ENCODE measurements at regions not wholly inside any gene's neighbourhood (a gene's known extent, or its start where the extent isn't known, plus 50 kb on each side); places are given as distances from the start of the nearest gene placed in this dataset.

- DNase-seq, result no peak
- Histone ChIP-seq H3K4me3 (no peak overlapping the region), H3K9me3 (replicated peaks in 1 of 3) (peaks cover 0 to 8% (median 3%) of the 10 kb centered on the region in 3 donors), H3K36me3 (replicated peaks in 1 of 2) (no peaks in the 10 kb centered on the region), H3K27me3 (no peaks in the 10 kb centered on the region), H3K4me1 (replicated peaks in 1 of 2) (no peaks in the 10 kb centered on the region), H3K27ac (no peak overlapping the region)
- intact Hi-C loops (cut with DNase I), result no loop called here
- TF ChIP-seq, protein P1, sequence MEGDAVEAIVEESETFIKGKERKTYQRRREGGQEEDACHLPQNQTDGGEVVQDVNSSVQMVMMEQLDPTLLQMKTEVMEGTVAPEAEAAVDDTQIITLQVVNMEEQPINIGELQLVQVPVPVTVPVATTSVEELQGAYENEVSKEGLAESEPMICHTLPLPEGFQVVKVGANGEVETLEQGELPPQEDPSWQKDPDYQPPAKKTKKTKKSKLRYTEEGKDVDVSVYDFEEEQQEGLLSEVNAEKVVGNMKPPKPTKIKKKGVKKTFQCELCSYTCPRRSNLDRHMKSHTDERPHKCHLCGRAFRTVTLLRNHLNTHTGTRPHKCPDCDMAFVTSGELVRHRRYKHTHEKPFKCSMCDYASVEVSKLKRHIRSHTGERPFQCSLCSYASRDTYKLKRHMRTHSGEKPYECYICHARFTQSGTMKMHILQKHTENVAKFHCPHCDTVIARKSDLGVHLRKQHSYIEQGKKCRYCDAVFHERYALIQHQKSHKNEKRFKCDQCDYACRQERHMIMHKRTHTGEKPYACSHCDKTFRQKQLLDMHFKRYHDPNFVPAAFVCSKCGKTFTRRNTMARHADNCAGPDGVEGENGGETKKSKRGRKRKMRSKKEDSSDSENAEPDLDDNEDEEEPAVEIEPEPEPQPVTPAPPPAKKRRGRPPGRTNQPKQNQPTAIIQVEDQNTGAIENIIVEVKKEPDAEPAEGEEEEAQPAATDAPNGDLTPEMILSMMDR (IDR thresholded peaks at IDR 0.05), result no peak
- TF ChIP-seq POLR2A (IDR thresholded peaks at IDR 0.05), result no peak
- 82 to 88% (median 85%) methylated on average over 2 of the region's 2 CpGs for WGBS, 4 donors
These were observed 107.7 kb upstream of the NEO1 start for GRCh38 chr15:72944565-72944964.

DNA sequence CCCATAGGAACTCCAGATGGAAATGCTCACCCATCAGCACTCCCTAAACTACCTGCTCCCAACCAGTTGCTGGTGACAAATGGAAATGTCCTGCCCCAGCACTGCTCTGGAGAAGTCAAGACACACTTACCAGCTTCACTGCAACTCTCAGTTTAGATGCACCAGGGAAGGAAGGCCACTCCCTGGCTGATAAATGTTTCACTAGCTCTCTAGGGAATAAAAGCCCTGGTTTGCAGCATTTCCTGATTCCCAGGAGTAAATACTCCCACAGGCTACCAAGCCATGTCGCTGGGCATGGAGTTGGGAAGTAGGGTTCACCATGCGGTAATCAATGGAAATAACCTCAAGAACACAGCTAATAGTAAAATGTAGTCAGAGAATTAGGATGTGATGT, 112.0 kb upstream of the NEO1 start:
- DNase-seq, result no peak
- no peak for TF ChIP-seq POLR2A (IDR thresholded peaks at IDR 0.05)
- TF ChIP-seq, protein P1 (IDR thresholded peaks at IDR 0.05), result no peak
- WGBS, 4 donors, result 71 to 94% (median 88%) methylated on average over 2 of the region's 2 CpGs
- no peaks in the 10 kb centered on the region for H3K27me3 ChIP-seq
- intact Hi-C loops (cut with DNase I), result no loop called here
- H3K4me3 ChIP-seq, result no peak overlapping the region
- no peaks in the 10 kb centered on the region for H3K36me3 ChIP-seq (replicated peaks in 1 of 2)
- no peaks in the 10 kb centered on the region for H3K9me3 ChIP-seq (replicated peaks in 1 of 3)
- H3K4me1 ChIP-seq (replicated peaks in 1 of 2), result no peaks in the 10 kb centered on the region
- no peak overlapping the region for H3K27ac ChIP-seq

DNA sequence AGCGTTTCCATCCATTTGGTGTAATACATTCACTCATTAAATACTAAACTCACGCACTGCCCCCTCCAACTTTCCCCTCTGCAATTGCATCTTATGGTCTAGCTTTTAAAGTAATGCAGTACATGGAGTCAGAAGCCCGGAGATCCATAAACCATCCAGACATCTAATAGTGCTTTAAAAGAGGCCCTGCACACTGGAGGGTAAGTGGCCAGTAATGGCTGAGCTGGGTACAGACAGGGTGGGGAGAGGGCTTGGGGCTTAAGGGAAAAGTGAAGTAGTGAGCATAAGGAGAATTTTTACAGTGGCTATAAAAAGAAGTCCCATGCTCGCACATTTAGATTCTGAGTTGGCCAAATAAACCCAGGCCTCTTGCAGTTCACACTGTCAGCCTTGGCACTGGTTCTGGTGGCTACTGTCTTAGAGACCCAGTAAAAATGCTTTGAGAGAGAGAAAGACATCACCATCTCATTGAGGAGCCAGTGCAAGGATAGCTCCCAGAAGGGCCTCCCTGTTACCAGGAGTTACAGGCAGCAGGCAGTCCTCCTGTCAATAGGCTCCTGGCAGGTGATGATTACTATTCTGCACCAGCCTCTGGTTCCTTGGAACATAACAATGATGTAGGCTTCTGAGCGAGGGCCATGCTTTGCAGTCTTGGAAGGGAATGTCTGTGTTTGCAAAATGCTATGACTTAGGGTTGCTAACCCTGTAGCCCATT, 112.6 kb upstream of the NEO1 start:
- Histone ChIP-seq H3K27me3 (no peaks in the 10 kb centered on the region), H3K4me1 (replicated peaks in 1 of 2) (no peaks in the 10 kb centered on the region), H3K36me3 (replicated peaks in 1 of 2) (no peaks in the 10 kb centered on the region), H3K27ac (no peak overlapping the region), H3K9me3 (replicated peaks in 1 of 3) (no peaks in the 10 kb centered on the region), H3K4me3 (no peak overlapping the region)
- WGBS, 4 donors, result 79 to 85% (median 81%) methylated on average over 5 of the region's 5 CpGs
- DNase-seq, result no peak
- intact Hi-C loops (cut with DNase I), result no loop called here
- TF ChIP-seq, protein P1 (IDR thresholded peaks at IDR 0.05), result no peak
- no peak for TF ChIP-seq POLR2A (IDR thresholded peaks at IDR 0.05)

- intact Hi-C loops (cut with DNase I), result no loop called here
- H3K27me3 ChIP-seq, result no peaks in the 10 kb centered on the region
- WGBS, 4 donors, result 73 to 85% (median 83%) methylated on average over 8 to 11 of the region's 11 CpGs
- H3K9me3 ChIP-seq (replicated peaks in 1 of 3), result no peaks in the 10 kb centered on the region
- H3K27ac ChIP-seq, result no peak overlapping the region
- no peaks in the 10 kb centered on the region for H3K4me1 ChIP-seq (replicated peaks in 1 of 2)
- no peaks in the 10 kb centered on the region for H3K36me3 ChIP-seq (replicated peaks in 1 of 2)
- no peak overlapping the region for H3K4me3 ChIP-seq
- no peak for DNase-seq
- no peak for TF ChIP-seq POLR2A (IDR thresholded peaks at IDR 0.05)
- TF ChIP-seq, protein P1 (IDR thresholded peaks at IDR 0.05), result no peak
These were observed 115.3 kb upstream of the NEO1 start for GRCh38 chr15:72936691-72937679.
